ENCODE measurements at regions not wholly inside any gene's neighbourhood (a gene's known extent, or its start where the extent isn't known, plus 50 kb on each side); places are given as distances from the start of the nearest gene placed in this dataset.

DNA sequence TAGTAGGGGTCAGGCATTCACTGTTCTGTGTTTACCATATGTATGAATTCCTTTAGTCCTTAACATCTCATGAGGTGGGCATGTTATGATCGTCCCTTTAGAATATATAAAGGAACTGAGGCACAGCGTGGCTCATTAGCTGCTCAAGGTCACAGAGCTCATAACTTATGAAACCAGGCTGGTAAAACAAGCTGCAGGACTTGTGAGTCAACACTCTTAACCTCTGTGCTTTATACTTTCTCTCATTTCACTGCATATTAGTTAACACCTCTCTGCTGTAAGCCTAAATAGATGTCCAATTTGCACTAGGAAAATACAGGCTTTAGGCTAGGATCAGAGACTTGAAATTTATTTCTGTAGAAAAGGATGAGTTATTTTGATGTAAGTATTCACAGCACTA, 180.3 kb upstream of the HDAC9 start:
- no peak overlapping the region for H3K4me3 ChIP-seq (ENCODE audit: control insufficient read depth, low read depth, low read length)
- DNase-seq (ENCODE audit: low read depth), result no peak
- TF ChIP-seq, protein P1, sequence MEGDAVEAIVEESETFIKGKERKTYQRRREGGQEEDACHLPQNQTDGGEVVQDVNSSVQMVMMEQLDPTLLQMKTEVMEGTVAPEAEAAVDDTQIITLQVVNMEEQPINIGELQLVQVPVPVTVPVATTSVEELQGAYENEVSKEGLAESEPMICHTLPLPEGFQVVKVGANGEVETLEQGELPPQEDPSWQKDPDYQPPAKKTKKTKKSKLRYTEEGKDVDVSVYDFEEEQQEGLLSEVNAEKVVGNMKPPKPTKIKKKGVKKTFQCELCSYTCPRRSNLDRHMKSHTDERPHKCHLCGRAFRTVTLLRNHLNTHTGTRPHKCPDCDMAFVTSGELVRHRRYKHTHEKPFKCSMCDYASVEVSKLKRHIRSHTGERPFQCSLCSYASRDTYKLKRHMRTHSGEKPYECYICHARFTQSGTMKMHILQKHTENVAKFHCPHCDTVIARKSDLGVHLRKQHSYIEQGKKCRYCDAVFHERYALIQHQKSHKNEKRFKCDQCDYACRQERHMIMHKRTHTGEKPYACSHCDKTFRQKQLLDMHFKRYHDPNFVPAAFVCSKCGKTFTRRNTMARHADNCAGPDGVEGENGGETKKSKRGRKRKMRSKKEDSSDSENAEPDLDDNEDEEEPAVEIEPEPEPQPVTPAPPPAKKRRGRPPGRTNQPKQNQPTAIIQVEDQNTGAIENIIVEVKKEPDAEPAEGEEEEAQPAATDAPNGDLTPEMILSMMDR (conservative IDR thresholded peaks at IDR 0.05; ENCODE audit: control insufficient read depth, insufficient read depth, low read depth, low read length), result no peak

DNA sequence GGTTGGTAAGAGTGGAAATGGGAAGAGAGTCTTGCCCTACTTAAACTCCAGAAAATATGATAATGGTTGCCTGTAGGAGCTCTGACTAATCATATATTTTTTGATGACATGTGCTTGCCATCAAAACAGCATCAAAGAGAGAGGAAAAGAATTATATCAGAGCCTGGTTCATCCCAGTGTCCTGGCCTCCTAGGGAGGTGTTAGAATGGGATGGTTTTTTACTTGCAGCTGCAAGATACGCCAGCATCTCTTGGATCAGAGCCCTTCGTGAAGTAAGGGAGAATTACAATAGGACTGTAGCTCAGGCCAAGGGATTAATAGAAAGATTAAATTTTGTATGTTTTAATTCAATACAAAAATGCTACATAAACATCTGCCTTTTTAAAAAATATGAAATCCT, 177.6 kb upstream of the HDAC9 start:
- TF ChIP-seq, protein P1 (conservative IDR thresholded peaks at IDR 0.05; ENCODE audit: control insufficient read depth, insufficient read depth, low read depth, low read length), result no peak
- no peak overlapping the region for H3K4me3 ChIP-seq (ENCODE audit: control insufficient read depth, low read depth, low read length)
- no peak for DNase-seq (ENCODE audit: low read depth)

DNA sequence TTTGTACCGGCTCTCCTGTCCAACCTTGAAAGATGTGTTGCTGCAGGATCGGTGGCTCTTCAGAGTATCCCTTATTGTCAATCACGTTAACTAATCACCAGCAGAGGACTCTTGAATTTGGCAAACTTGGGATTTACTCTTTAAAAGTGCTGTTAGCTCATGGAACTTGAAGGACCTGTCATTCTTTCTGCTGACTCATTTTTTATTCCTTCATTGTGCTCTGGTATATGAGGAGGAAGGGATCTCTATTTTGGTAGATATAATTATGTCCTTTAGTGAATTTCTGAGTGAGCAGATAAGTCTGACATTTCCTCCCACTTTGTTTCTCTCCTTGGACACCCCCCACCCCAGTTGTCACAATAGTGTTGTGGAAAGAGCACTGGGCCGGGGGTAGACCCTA, 175.1 kb upstream of the HDAC9 start:
- DNase-seq (ENCODE audit: low read depth), result no peak
- TF ChIP-seq, protein P1 (conservative IDR thresholded peaks at IDR 0.05; ENCODE audit: control insufficient read depth, insufficient read depth, low read depth, low read length), result no peak
- H3K4me3 ChIP-seq (ENCODE audit: control insufficient read depth, low read depth, low read length), result no peak overlapping the region

DNA sequence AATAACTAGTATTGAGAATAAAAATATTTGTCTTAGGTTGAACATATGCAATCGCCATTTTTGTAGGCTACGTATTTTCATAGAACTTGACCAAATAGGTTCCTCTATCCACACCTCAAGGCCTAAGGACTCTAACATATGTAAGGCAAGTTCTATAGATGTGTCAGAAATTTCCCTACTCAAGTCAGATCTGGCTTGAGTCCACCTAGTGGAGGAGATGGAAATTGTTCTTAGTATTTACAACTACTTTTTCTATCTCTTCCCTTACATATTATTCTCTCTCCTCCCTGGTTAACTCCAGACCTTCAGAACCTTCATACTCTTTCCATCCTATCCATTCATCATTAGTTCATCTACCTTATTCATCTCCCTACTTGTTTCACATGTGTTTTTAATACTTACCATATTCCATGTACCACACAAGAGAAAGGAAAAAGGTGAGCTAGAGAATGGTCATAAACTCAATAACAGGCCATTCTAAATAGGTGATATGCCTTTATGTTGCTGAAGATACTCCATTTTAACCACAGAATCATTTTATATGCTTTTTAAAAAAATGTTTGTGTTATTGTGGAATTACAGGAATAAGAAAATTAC, 174.5 kb upstream of the HDAC9 start:
- TF ChIP-seq, protein P1 (conservative IDR thresholded peaks at IDR 0.05; ENCODE audit: control insufficient read depth, insufficient read depth, low read depth, low read length), result peak; percentile 75
- peak; percentile 64 for DNase-seq (ENCODE audit: low read depth)
- no peak overlapping the region for H3K4me3 ChIP-seq (ENCODE audit: control insufficient read depth, low read depth, low read length)

DNA sequence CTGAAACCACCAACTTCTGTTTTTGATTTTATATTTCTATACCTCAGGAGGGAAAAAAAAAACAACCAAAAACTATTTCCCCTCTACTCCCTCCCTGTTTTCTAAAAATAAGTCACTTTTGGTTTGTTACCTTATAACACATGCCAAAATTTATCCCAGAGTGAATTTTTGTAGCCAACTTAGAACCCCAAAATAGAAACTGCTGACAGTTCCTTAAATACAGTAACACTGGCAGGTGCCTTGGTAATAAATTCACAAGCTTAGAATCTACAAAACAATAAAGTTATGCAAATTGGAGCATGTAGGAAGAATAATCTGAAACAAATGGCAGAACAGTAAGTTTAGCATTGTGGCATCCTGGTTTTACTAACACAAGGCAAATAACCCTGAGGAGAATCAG, 165.0 kb upstream of the HDAC9 start:
- no peak overlapping the region for H3K4me3 ChIP-seq (ENCODE audit: control insufficient read depth, low read depth, low read length)
- TF ChIP-seq, protein P1 (conservative IDR thresholded peaks at IDR 0.05; ENCODE audit: control insufficient read depth, insufficient read depth, low read depth, low read length), result no peak
- DNase-seq (ENCODE audit: low read depth), result no peak

DNA sequence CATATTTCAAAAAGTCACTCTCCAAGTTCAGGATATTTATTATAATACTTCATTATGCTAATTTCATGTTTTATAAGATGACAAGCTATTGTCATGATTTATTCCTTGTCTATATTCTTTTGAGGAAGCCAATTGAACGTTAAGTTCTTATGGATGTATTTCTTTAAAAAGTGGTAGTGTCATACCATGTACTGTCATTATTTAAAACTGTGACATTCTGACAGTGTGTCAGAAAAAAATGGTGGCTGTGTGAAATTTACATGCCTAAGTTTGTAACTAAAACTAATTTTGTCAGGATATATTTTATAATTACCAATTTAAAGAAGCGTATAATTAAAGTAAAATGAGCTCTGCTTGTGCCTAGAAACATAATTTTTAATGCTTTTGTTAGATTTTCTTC, 158.9 kb upstream of the HDAC9 start:
- no peak overlapping the region for H3K4me3 ChIP-seq (ENCODE audit: control insufficient read depth, low read depth, low read length)
- DNase-seq (ENCODE audit: low read depth), result no peak
- TF ChIP-seq, protein P1 (conservative IDR thresholded peaks at IDR 0.05; ENCODE audit: control insufficient read depth, insufficient read depth, low read depth, low read length), result no peak

All from fibroblast of mammary gland (primary cell).